B cell (primary cell): ENCODE measurements at regions not wholly inside any gene's neighbourhood (a gene's known extent, or its start where the extent isn't known, plus 50 kb on each side); places are given as distances from the start of the nearest gene placed in this dataset.

Experiments
- ATAC-seq: fragments of 200-7000 bp; cut with Tn5 transposase; one replicate; pipeline ENCODE4 v1.10.0; 2021; ENCODE audit warnings: low read depth, mild to moderate bottlenecking, moderate number of reproducible peaks, moderate library complexity
- CTCF ChIA-PET: fragments of 350-600 bp; sonication (Branson Sonifier 250); formaldehyde crosslinking; loops from one replicate; lab custom pipeline; 2021; ENCODE audit warnings: antibody characterized with exemption, inconsistent platforms; lab: Charles Lee
- POLR2A ChIA-PET: fragments of 350-600 bp; sonication (Branson Sonifier 250); formaldehyde crosslinking; loops from one replicate; lab custom pipeline; 2021; ENCODE audit warnings: antibody characterized with exemption; lab: Charles Lee
- DNase-seq: peaks from one replicate; pipeline ENCODE4 v3.0.0; 2013
- H2AFZ ChIP-seq: 2 replicates; pipeline ENCODE4 v1.6.1; 2012; ENCODE audit warnings: mild to moderate bottlenecking, low read depth, low read length; ENCODE audit not compliant: insufficient read depth, poor library complexity, severe bottlenecking
- H3K27ac ChIP-seq, 2 donors: 1 replicate in 1 of 2; 2 replicates in 1 of 2; pipeline ENCODE4 v1.5.1; 2012 to 2013; ENCODE audit warnings: low read length in 2 of 2, mild to moderate bottlenecking in 2 of 2, moderate library complexity in 1 of 2
- H3K27me3 ChIP-seq, 4 experiments: fragments of 200-600 bp in 1 of 4; sonication (generic) in 1 of 4; replicated peaks in 1 of 4; 1 replicate in 2 of 4; 2 replicates in 2 of 4; pipeline versions ENCODE4 v1.6.1 to v1.7.0; 2013 to 2016; ENCODE audit warnings: low read length in 3 of 4, mild to moderate bottlenecking in 2 of 4, mixed read lengths in 1 of 4, moderate library complexity in 1 of 4; ENCODE audit not compliant: insufficient read depth in 4 of 4, control insufficient read depth in 3 of 4; ENCODE audit errors: control extremely low read depth in 1 of 4
- H3K36me3 ChIP-seq, 2 experiments: replicated peaks in 1 of 2; 1 replicate in 1 of 2; 2 replicates in 1 of 2; pipeline versions ENCODE4 v1.6.1 to v1.7.1; 2013; ENCODE audit warnings: low read length in 1 of 2; ENCODE audit not compliant: insufficient read depth in 2 of 2, control insufficient read depth in 1 of 2; ENCODE audit errors: control extremely low read depth in 1 of 2, extremely low read depth in 1 of 2
- H3K4me1 ChIP-seq, 2 donors: fragments of 200-600 bp in 1 of 2; sonication (generic) in 1 of 2; 1 replicate in 1 of 2; 2 replicates in 1 of 2; pipeline versions ENCODE4 v1.5.1 to v1.6.1; 2013 to 2017; ENCODE audit warnings: low read length in 2 of 2; ENCODE audit not compliant: control insufficient read depth in 2 of 2, insufficient read depth in 2 of 2
- H3K4me2 ChIP-seq: replicated peaks from 2 replicates; pipeline ENCODE3; 2012; ENCODE audit warnings: mild to moderate bottlenecking, low read depth, low read length; ENCODE audit not compliant: poor library complexity, severe bottlenecking
- H3K4me3 ChIP-seq, 5 experiments: fragments of 200-600 bp in 1 of 5; sonication (generic) in 1 of 5; 1 replicate in 3 of 5; 2 replicates in 2 of 5; pipeline versions ENCODE4 v1.5.1 to v1.7.0; 2011 to 2016; ENCODE audit warnings: low read length in 4 of 5, mild to moderate bottlenecking in 4 of 5, low read depth in 2 of 5, control low read depth in 1 of 5, moderate library complexity in 1 of 5; ENCODE audit not compliant: insufficient read depth in 1 of 5; ENCODE audit errors: control extremely low read depth in 1 of 5, extremely low read depth in 1 of 5
- H3K79me2 ChIP-seq: fragments of 200-600 bp; sonication (generic); one replicate; pipeline ENCODE4 v1.6.0; 2016; ENCODE audit warnings: low read length; ENCODE audit not compliant: control insufficient read depth, insufficient read depth
- H3K9ac ChIP-seq: fragments of 200-600 bp; sonication (generic); 2 replicates; pipeline ENCODE4 v1.6.1; 2017; ENCODE audit warnings: mild to moderate bottlenecking, low read length, moderate library complexity
- H3K9me3 ChIP-seq, 3 donors: one replicate each; pipeline versions ENCODE4 v1.6.1 to v1.7.1; 2013; ENCODE audit warnings: low read length in 2 of 3; ENCODE audit not compliant: control insufficient read depth in 2 of 3, insufficient read depth in 1 of 3; ENCODE audit errors: control extremely low read depth in 1 of 3
- H4K20me1 ChIP-seq: 2 replicates; pipeline ENCODE4 v1.6.0; 2012; ENCODE audit warnings: mild to moderate bottlenecking, low read length; ENCODE audit not compliant: insufficient read depth, control insufficient read depth, poor library complexity, severe bottlenecking
- H3K27ac Mint-ChIP-seq: one replicate; pipeline ENCODE4 v1.8.0; 2021; ENCODE audit warnings: mixed read lengths
- H3K27me3 Mint-ChIP-seq: one replicate; pipeline ENCODE4 v1.8.0; 2021; ENCODE audit warnings: mixed read lengths
- H3K4me1 Mint-ChIP-seq: one replicate; pipeline ENCODE4 v1.8.0; 2021; ENCODE audit warnings: mixed read lengths
- H3K4me3 Mint-ChIP-seq: one replicate; pipeline ENCODE4 v1.8.0; 2021; ENCODE audit warnings: mixed read lengths
- H3K9me3 Mint-ChIP-seq: one replicate; pipeline ENCODE4 v1.8.0; 2022; ENCODE audit warnings: mixed read lengths; ENCODE audit not compliant: insufficient read depth
- CTCF ChIP-seq: fragments of 200-600 bp; IDR thresholded peaks from one replicate; pipeline ENCODE4 v1.8.0; 2022; ENCODE audit warnings: antibody characterized with exemption, mild to moderate bottlenecking
- EZH2 ChIP-seq: IDR thresholded peaks from 2 replicates; pipeline ENCODE4 v1.6.1; 2012; ENCODE audit warnings: borderline replicate concordance, low read depth, mild to moderate bottlenecking, moderate library complexity, low read length; ENCODE audit not compliant: insufficient read depth, poor library complexity, severe bottlenecking
- WGBS: methylation state at CpG from one replicate; pipeline ENCODE4 v1.1.5; 2013; ENCODE audit warnings: missing lambda C conversion rate; ENCODE audit not compliant: insufficient coverage; 5-methylcytosine and 5-hydroxymethylcytosine counted together
- intact Hi-C: fragments of 100-400 bp; cut with micrococcal nuclease; formaldehyde crosslinking; loops from one replicate; pipeline ENCODE4 v1.10.0; 2022

GRCh38 chr1:219085082-219085481 is 88.6 kb upstream of the LYPLAL1 start:
- Mint-ChIP-seq H3K4me1 (peaks cover 55% of the 10 kb centered on the region), H3K27ac (no peak overlapping the region), H3K4me3 (no peak overlapping the region), H3K9me3 (no peaks in the 10 kb centered on the region), H3K27me3 (no peaks in the 10 kb centered on the region)
- TF ChIP-seq CTCF (no peak), EZH2 (no peak)
- no peak overlapping the region for H2AFZ ChIP-seq
- no peaks in the 10 kb centered on the region for H3K79me2 ChIP-seq
- no peak overlapping the region for H3K4me2 ChIP-seq
- H3K27me3 ChIP-seq, result no peaks in the 10 kb centered on the region
- no peak overlapping the region for H3K9ac ChIP-seq
- no peaks in the 10 kb centered on the region for H3K36me3 ChIP-seq
- no peaks in the 10 kb centered on the region for H3K9me3 ChIP-seq
- no peak overlapping the region for H3K4me3 ChIP-seq
- WGBS, result no CpG with 5 or more reads among the region's 3 CpGs
- no peak for ATAC-seq
- CTCF ChIA-PET, result no interaction called here
- POLR2A ChIA-PET, result no interaction called here
- H3K27ac ChIP-seq, result no peak overlapping the region
- no peaks in the 10 kb centered on the region for H4K20me1 ChIP-seq
- DNase-seq, result no peak
- intact Hi-C loops, result no loop called here
- H3K4me1 ChIP-seq, result peaks cover 35 to 38% of the 10 kb centered on the region in 2 donors

GRCh38 chr1:219085988-219086387 is 87.7 kb upstream of the LYPLAL1 start:
- Histone ChIP-seq H4K20me1 (no peaks in the 10 kb centered on the region), H3K36me3 (no peaks in the 10 kb centered on the region), H3K9me3 (no peaks in the 10 kb centered on the region), H3K27ac (no peak overlapping the region), H3K4me2 (no peak overlapping the region), H3K4me3 (no peak overlapping the region), H3K27me3 (no peaks in the 10 kb centered on the region), H3K9ac (no peak overlapping the region), H3K4me1 (peaks cover 42 to 44% of the 10 kb centered on the region in 2 donors), H2AFZ (no peak overlapping the region), H3K79me2 (no peaks in the 10 kb centered on the region)
- POLR2A ChIA-PET, result no interaction called here
- DNase-seq (no peak), ATAC-seq (no peak)
- peaks cover 64% of the 10 kb centered on the region for H3K4me1 Mint-ChIP-seq
- no CpG with 5 or more reads among the region's 1 CpG for WGBS
- H3K27me3 Mint-ChIP-seq, result no peaks in the 10 kb centered on the region
- H3K9me3 Mint-ChIP-seq, result no peaks in the 10 kb centered on the region
- no peak overlapping the region for H3K4me3 Mint-ChIP-seq
- intact Hi-C loops, result no loop called here
- CTCF ChIA-PET, result no interaction called here
- peak overlapping the region; percentile 38 for H3K27ac Mint-ChIP-seq
- TF ChIP-seq CTCF (no peak), EZH2 (no peak)
